Mammary epithelial cell (primary cell): ENCODE measurements at regions not wholly inside any gene's neighbourhood (a gene's known extent, or its start where the extent isn't known, plus 50 kb on each side); places are given as distances from the start of the nearest gene placed in this dataset.

Source experiments
- EZH2 ChIP-seq: IDR thresholded peaks from 2 replicates; pipeline ENCODE4 v1.6.1; 2012; ENCODE audit warnings: low read length, inconsistent platforms, borderline replicate concordance
- TF ChIP-seq, protein P1 (sequence below), 2 donors: IDR thresholded peaks in 1 of 2; conservative IDR thresholded peaks in 1 of 2; 2 replicates each; pipeline ENCODE4 v1.5.1; 2011 to 2012; ENCODE audit warnings: inconsistent platforms in 2 of 2, low read length in 2 of 2, mild to moderate bottlenecking in 2 of 2, control low read depth in 1 of 2, low read depth in 1 of 2; ENCODE audit not compliant: insufficient read depth in 1 of 2; ENCODE audit errors: extremely low read depth in 1 of 2

DNA sequence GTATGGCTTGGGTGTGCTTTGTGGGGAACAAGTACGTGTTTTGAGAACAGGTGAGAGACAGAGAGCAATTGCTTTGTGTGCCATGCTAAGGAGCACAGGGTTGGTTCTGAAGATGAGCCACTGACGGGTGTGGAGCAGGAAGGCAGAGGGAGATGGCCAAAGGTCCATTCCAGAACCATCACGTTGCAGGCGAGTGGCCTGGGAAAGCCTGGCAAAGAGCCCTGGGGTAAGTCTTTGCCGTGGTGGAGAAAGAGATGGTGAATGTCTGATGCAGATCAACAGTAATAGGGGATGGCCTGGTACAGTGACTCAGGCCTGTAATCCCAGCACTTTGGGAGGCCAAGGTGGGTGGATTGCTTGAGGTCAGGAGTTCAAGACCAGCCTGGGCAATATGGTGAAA is 93.5 kb upstream of the ZNF521 start:
- TF ChIP-seq, protein P1, sequence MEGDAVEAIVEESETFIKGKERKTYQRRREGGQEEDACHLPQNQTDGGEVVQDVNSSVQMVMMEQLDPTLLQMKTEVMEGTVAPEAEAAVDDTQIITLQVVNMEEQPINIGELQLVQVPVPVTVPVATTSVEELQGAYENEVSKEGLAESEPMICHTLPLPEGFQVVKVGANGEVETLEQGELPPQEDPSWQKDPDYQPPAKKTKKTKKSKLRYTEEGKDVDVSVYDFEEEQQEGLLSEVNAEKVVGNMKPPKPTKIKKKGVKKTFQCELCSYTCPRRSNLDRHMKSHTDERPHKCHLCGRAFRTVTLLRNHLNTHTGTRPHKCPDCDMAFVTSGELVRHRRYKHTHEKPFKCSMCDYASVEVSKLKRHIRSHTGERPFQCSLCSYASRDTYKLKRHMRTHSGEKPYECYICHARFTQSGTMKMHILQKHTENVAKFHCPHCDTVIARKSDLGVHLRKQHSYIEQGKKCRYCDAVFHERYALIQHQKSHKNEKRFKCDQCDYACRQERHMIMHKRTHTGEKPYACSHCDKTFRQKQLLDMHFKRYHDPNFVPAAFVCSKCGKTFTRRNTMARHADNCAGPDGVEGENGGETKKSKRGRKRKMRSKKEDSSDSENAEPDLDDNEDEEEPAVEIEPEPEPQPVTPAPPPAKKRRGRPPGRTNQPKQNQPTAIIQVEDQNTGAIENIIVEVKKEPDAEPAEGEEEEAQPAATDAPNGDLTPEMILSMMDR (conservative IDR thresholded peaks at IDR 0.05 in 1 of 2, IDR thresholded peaks at IDR 0.05 in 1 of 2; ENCODE audit: extremely low read depth in 1 of 2, insufficient read depth in 1 of 2, low read depth in 1 of 2, low read length in 2 of 2): no peak
- no peak for TF ChIP-seq EZH2
